Suprapubic skin (tissue), 4 donors: ENCODE measurements at regions not wholly inside any gene's neighbourhood (a gene's known extent, or its start where the extent isn't known, plus 50 kb on each side); places are given as distances from the start of the nearest gene placed in this dataset.
"Not testable (repeated sequence)": the region's sequence is repeated elsewhere in the genome, so short reads cannot be mapped to it uniquely, and the experiment has no call there.

Experiments used
- DNase-seq, 2 donors: peaks; one replicate each; pipeline ENCODE4 v3.0.0-alpha.2; 2019; ENCODE audit warnings: low spot score in 2 of 2
- H3K27ac ChIP-seq: fragments of 200-600 bp; sonication (generic); one replicate; pipeline ENCODE4 v1.5.1; 2019
- H3K27me3 ChIP-seq: fragments of 200-600 bp; sonication (generic); one replicate; pipeline ENCODE4 v1.5.1; 2019
- H3K36me3 ChIP-seq: fragments of 200-600 bp; sonication (generic); one replicate; pipeline ENCODE4 v1.5.1; 2019
- H3K4me1 ChIP-seq: fragments of 200-600 bp; sonication (generic); one replicate; pipeline ENCODE4 v1.5.1; 2019
- H3K4me3 ChIP-seq: fragments of 200-600 bp; sonication (generic); one replicate; pipeline ENCODE4 v1.5.1; 2019; ENCODE audit warnings: mild to moderate bottlenecking
- H3K9me3 ChIP-seq: fragments of 200-600 bp; sonication (generic); one replicate; pipeline ENCODE4 v1.5.1; 2019
- CTCF ChIP-seq, 2 donors: fragments of 200-600 bp in 1 of 2; fragments of 450-650 bp in 1 of 2; sonication (generic) in 1 of 2; IDR thresholded peaks; one replicate each; pipeline ENCODE4 v1.5.1; 2016 to 2019; ENCODE audit warnings: antibody characterized with exemption in 2 of 2, mild to moderate bottlenecking in 1 of 2, moderate library complexity in 1 of 2
- EP300 ChIP-seq: sonication (generic); formaldehyde crosslinking; IDR thresholded peaks from one replicate; pipeline ENCODE4 v1.6.1; 2017; ENCODE audit warnings: antibody characterized with exemption
- POLR2A ChIP-seq, 2 donors: fragments of 450-650 bp; IDR thresholded peaks; one replicate each; pipeline ENCODE4 v1.6.1; 2017; ENCODE audit warnings: antibody characterized with exemption in 2 of 2, mild to moderate bottlenecking in 2 of 2, moderate library complexity in 2 of 2
- POLR2AphosphoS5 ChIP-seq, 3 donors: sonication (generic); formaldehyde crosslinking; IDR thresholded peaks; one replicate each; pipeline ENCODE4 v1.6.1; 2017; ENCODE audit warnings: antibody characterized with exemption in 3 of 3
- WGBS: methylation state at CpG from one replicate; pipeline ENCODE4 v1.1.5; 2018; 5-methylcytosine and 5-hydroxymethylcytosine counted together

- Histone ChIP-seq H3K27me3 (no peaks in the 10 kb centered on the region), H3K4me3 (no peak overlapping the region), H3K4me1 (no peaks in the 10 kb centered on the region), H3K36me3 (no peaks in the 10 kb centered on the region), H3K27ac (no peak overlapping the region), H3K9me3 (peaks cover 8% of the 10 kb centered on the region)
- TF ChIP-seq POLR2AphosphoS5 (IDR thresholded peaks at IDR 0.05) (no peak), CTCF (IDR thresholded peaks at IDR 0.05) (no peak), EP300 (no peak), POLR2A (IDR thresholded peaks at IDR 0.05) (no peak)
- WGBS, result 78% methylated on average over 6 of the region's 6 CpGs
- no peak for DNase-seq
Observed at GRCh38 chr19:27865927-27866777, 1346.8 kb downstream of the UQCRFS1 start.

GRCh38 chr19:27861411-27861975 is 1351.5 kb downstream of the UQCRFS1 start:
- H3K27ac ChIP-seq, result no peak overlapping the region
- H3K27me3 ChIP-seq, result no peaks in the 10 kb centered on the region
- 84% methylated on average over 6 of the region's 8 CpGs for WGBS
- DNase-seq, result no peak
- H3K9me3 ChIP-seq, result peaks cover 35% of the 10 kb centered on the region
- TF ChIP-seq CTCF (IDR thresholded peaks at IDR 0.05), result no peak
- TF ChIP-seq EP300, result no peak
- TF ChIP-seq POLR2A (IDR thresholded peaks at IDR 0.05), result no peak
- TF ChIP-seq POLR2AphosphoS5 (IDR thresholded peaks at IDR 0.05), result no peak
- no peak overlapping the region for H3K4me3 ChIP-seq
- H3K4me1 ChIP-seq, result no peaks in the 10 kb centered on the region
- no peaks in the 10 kb centered on the region for H3K36me3 ChIP-seq

- Histone ChIP-seq H3K4me3 (no peak overlapping the region), H3K36me3 (no peaks in the 10 kb centered on the region), H3K27me3 (no peaks in the 10 kb centered on the region), H3K27ac (no peak overlapping the region), H3K9me3 (peaks cover 32% of the 10 kb centered on the region), H3K4me1 (no peaks in the 10 kb centered on the region)
- TF ChIP-seq POLR2A (IDR thresholded peaks at IDR 0.05), result no peak
- TF ChIP-seq EP300, result no peak
- TF ChIP-seq CTCF (IDR thresholded peaks at IDR 0.05), result no peak
- TF ChIP-seq POLR2AphosphoS5 (IDR thresholded peaks at IDR 0.05), result no peak
- no peak for DNase-seq
- WGBS, result 87% methylated on average over 11 of the region's 11 CpGs
Observed at GRCh38 chr19:27860309-27860934, 1352.5 kb downstream of the UQCRFS1 start.

GRCh38 chr19:27859689-27860088 is 1353.3 kb downstream of the UQCRFS1 start:
- no peaks in the 10 kb centered on the region for H3K4me1 ChIP-seq
- no peak overlapping the region for H3K4me3 ChIP-seq
- H3K36me3 ChIP-seq, result no peaks in the 10 kb centered on the region
- no peak for TF ChIP-seq POLR2A (IDR thresholded peaks at IDR 0.05)
- TF ChIP-seq CTCF (IDR thresholded peaks at IDR 0.05), result no peak
- no peak for TF ChIP-seq EP300
- no peak for TF ChIP-seq POLR2AphosphoS5 (IDR thresholded peaks at IDR 0.05)
- H3K27ac ChIP-seq, result no peak overlapping the region
- no peak for DNase-seq
- no peaks in the 10 kb centered on the region for H3K27me3 ChIP-seq
- peaks cover 32% of the 10 kb centered on the region for H3K9me3 ChIP-seq
- WGBS, result 93% methylated on average over 4 of the region's 6 CpGs

DNA sequence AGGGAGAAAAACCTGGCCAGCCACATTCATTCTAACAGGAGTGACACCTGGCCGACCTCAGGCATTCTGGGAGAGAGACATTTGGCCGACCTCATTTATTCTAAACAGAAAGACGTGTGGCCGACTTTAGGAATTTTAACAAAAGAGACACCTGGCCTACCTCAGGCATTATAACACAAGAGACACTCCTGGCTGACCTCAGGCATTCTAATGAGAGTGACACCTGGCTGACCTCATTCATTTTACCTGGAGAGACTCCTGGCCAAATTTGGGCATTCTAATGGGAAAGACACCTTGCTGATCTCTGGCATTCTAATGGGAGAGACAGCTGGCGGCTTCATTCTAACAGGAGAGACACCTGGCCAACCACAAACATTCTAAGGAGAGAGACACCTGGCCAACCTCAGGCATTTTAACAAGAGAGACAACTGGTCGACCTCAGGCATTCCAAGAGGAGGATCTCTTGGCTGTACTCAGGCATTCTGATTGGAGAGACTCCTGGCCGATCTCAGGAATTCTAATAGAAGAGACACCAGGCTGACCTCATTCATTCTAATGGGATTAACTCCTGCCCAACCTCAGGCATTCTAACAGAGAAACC is 1353.9 kb downstream of the UQCRFS1 start:
- no peak overlapping the region for H3K27ac ChIP-seq
- no peaks in the 10 kb centered on the region for H3K4me1 ChIP-seq
- no peak for DNase-seq
- 84% methylated on average over 7 of the region's 7 CpGs for WGBS
- H3K4me3 ChIP-seq, result no peak overlapping the region
- no peaks in the 10 kb centered on the region for H3K27me3 ChIP-seq
- TF ChIP-seq EP300 (no peak), POLR2A (IDR thresholded peaks at IDR 0.05) (no peak), CTCF (IDR thresholded peaks at IDR 0.05) (no peak), POLR2AphosphoS5 (IDR thresholded peaks at IDR 0.05) (no peak)
- H3K36me3 ChIP-seq, result no peaks in the 10 kb centered on the region
- peaks cover 32% of the 10 kb centered on the region for H3K9me3 ChIP-seq

DNA sequence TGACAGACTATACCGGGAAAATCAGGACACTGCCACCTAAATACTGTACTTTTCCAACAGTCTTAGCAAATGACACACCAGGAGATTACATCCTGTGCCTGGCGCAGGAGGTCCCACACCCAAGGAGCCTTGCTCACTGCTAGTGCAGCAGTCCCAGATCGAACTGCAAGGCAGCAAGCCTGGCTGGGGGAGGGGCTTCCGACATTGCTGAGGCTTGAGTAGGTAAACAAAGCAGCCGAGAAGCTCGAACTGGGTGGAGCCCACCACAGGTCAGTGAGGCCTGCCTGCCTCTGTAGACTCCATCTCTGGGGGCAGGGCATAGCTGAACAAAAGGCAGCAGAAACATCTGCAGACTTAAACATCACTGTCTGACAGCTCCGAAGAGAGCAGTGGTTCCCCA is 1360.0 kb downstream of the UQCRFS1 start:
- peaks cover 34% of the 10 kb centered on the region for H3K9me3 ChIP-seq
- not testable (repeated sequence) for H3K27ac ChIP-seq, H3K4me1 ChIP-seq, DNase-seq, H3K4me3 ChIP-seq, H3K36me3 ChIP-seq, H3K27me3 ChIP-seq
- 80% methylated on average over 7 of the region's 7 CpGs for WGBS
